NCI-H2196 treated with DMSO at 0.1 percent for 48 hours (cell line): ENCODE measurements at regions not wholly inside any gene's neighbourhood (a gene's known extent, or its start where the extent isn't known, plus 50 kb on each side); places are given as distances from the start of the nearest gene placed in this dataset.
"Not testable (repeated sequence)": the region's sequence is repeated elsewhere in the genome, so short reads cannot be mapped to it uniquely, and the experiment has no call there.

Experiments
- DNase-seq: peaks from one replicate; lab custom pipeline; 2025; ENCODE audit not compliant: unreplicated experiment; lab: John Stamatoyannopoulos, UW

- DNase-seq, result not testable (repeated sequence)
Measured at GRCh38 chrX:71822314-71822713, 59.2 kb downstream of the CXorf49B start.

GRCh38 chrX:71823391-71824057, 60.4 kb downstream of the CXorf49B start:
- no peak for DNase-seq

DNA sequence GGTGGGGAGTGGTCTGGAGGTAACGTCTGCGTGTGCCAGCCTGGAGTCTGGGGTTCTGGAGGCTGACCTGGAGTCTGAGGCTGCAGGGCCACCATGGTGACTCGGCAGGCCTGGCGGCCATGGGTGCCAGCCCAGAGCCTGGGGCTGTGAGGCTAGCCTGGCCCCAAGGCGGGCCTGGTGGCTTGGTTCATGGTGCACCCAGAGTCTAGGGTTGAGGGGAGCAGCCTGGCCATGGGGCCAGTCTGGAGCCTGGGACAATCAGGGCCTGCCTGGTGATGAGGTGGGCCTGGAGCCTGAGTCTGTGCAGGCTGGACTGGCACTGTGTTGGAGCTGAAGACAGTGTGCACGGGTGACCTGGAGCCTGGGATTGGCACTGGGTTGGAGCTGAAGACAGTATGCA, 64.9 kb downstream of the CXorf49B start:
- no peak for DNase-seq

GRCh38 chrX:71838092-71838491, 72.6 kb upstream of the NHSL2 start:
- not testable (repeated sequence) for DNase-seq

DNA sequence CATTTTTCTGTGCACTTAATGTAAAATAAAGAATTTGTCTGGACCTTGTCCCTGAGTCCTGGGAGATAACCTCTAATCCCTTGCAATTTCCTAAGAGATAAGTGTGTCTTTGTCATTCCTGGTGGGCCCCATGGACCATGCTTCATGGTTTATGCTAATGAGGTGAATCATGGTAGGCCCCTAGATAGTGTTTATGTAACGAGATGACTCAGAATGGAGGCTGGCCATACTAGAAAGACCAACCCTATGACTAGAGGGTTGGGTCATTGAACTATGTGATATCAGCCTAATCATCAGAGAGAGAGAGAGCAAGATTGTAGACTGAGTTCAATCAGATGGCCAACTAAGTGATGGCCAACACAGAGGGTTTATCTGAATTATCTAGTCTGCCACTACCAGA, 64.2 kb upstream of the NHSL2 start:
- DNase-seq, result no peak

DNA sequence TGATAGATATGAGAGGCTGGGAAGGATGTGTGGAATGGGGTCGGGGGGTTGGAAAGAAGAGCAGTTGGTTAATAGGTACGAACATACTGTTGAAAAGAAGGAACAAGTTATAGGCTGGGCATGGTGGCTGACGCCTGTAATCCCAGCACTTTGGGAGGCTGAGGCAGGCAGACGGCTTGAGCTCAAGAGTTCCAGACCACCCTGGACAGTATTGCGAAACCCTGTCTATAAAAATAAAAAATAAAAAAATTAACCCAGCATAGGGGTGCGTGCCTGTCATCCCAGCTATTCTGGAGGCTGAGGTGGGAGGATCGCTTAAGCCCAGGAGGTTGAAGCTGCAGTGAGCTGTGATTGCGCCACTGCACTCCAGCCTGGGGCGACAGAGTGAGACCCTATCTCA, 58.5 kb upstream of the NHSL2 start:
- DNase-seq, result no peak

DNA sequence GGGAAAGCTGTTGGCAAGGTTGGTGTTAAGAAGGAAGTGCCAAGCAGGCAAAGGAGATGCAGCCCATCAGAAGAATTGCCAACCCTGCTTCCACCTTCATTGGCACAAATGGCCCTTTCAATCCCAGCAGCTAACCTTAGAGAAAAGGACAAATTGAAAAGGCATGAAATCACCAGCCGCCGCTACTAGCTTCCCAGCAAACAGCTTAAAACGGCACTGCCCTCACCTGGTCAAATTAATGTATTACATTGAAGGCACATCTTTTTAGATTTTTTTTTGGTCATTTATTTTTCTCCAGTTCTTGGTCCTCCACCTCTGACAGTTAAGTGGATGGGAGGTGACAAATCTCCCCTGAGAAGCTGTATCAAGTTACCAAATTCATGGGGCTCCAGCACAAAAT, 51.0 kb upstream of the NHSL2 start:
- DNase-seq, result peak; percentile 0
